GM19238 (cell line): ENCODE measurements at regions not wholly inside any gene's neighbourhood (a gene's known extent, or its start where the extent isn't known, plus 50 kb on each side); places are given as distances from the start of the nearest gene placed in this dataset.

Experiments
- DNase-seq: peaks from one replicate; pipeline ENCODE4 v3.0.0; 2011; ENCODE audit warnings: low spot score; ENCODE audit not compliant: insufficient read length

- DNase-seq: no peak
Measured at GRCh38 chr6:53417141-53417540, 68.4 kb upstream of the ELOVL5 start.

- DNase-seq: no peak
Measured at GRCh38 chr6:53413326-53413725, 64.6 kb upstream of the ELOVL5 start.

GRCh38 chr6:53412751-53413150 lies 64.0 kb upstream of the ELOVL5 start:
- no peak for DNase-seq

GRCh38 chr6:53412021-53412715 lies 63.4 kb upstream of the ELOVL5 start:
- DNase-seq: no peak

- no peak for DNase-seq
Measured at GRCh38 chr6:53411451-53411850, 62.7 kb upstream of the ELOVL5 start.

GRCh38 chr6:53410508-53411258 lies 61.9 kb upstream of the ELOVL5 start:
- DNase-seq: peak; percentile 25

- no peak for DNase-seq
Measured at GRCh38 chr6:53408826-53409225, 60.1 kb upstream of the ELOVL5 start.

GRCh38 chr6:53399027-53399344 lies 50.2 kb upstream of the ELOVL5 start:
- DNase-seq: no peak

- DNase-seq: no peak
Measured at GRCh38 chr6:53398247-53399026, 49.7 kb upstream of the ELOVL5 start.
